ENCODE measurements at regions not wholly inside any gene's neighbourhood (a gene's known extent, or its start where the extent isn't known, plus 50 kb on each side); places are given as distances from the start of the nearest gene placed in this dataset.
A peak's percentile ranks its signal among the peaks of the same experiment; 100 is the strongest.
"Not testable (repeated sequence)": the region's sequence is repeated elsewhere in the genome, so short reads cannot be mapped to it uniquely, and the experiment has no call there.

- no peak for DNase-seq
Observed at GRCh38 chr4:107562316-107562715, 157.7 kb downstream of the PAPSS1 start.

- no peak for DNase-seq
Observed at GRCh38 chr4:107561481-107561880, 158.6 kb downstream of the PAPSS1 start.

DNA sequence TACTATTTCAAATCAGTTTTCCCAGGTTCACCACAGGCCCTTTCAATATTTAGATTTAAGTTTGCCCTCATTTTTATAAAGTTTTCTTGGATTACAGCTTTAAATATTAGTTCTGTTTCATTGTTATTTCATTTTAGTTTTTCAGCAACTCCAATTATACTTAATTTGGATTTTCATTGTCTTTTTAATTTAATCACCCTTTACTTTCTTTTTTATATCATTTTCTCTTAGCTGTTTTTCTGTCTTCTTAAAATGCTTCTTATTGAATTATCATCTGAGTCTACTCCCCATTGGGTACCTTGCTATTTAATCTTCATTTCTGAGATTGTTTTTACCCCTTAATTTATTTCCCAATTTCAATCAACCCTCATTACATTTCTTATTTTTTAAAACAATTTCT lies 160.4 kb downstream of the PAPSS1 start:
- DNase-seq = no peak

GRCh38 chr4:107552306-107552705 lies 167.7 kb downstream of the PAPSS1 start:
- no peak for DNase-seq

- no peak for DNase-seq
Observed at GRCh38 chr4:107548211-107548905, 171.7 kb downstream of the PAPSS1 start.

- peak in 1 of 3 donors; percentile 3 for DNase-seq
Observed at GRCh38 chr4:107546638-107547037, 173.4 kb downstream of the PAPSS1 start.

GRCh38 chr4:107541511-107541910 lies 178.5 kb downstream of the PAPSS1 start:
- DNase-seq = no peak

- no peak for DNase-seq
Observed at GRCh38 chr4:107531927-107532326, 188.1 kb downstream of the PAPSS1 start.

DNA sequence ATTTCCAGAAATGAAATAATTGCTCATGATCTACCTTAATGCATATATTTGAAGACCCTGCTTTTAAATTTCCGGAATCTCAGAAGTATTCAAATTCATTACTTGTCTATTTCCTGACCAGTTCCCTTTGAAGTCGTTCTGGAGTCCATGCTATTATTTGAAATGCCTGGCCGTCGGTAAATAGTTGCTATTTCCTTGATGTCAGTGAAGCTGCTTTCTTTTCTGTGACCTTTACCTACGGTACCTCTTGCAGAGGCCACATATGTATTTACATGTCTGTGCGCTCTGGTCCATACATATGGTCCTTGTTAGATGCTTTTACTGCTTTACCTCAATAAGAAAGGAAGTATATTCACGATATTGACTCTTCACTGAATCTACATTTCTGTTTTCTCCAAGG lies 199.7 kb downstream of the PAPSS1 start:
- no peak for DNase-seq

DNA sequence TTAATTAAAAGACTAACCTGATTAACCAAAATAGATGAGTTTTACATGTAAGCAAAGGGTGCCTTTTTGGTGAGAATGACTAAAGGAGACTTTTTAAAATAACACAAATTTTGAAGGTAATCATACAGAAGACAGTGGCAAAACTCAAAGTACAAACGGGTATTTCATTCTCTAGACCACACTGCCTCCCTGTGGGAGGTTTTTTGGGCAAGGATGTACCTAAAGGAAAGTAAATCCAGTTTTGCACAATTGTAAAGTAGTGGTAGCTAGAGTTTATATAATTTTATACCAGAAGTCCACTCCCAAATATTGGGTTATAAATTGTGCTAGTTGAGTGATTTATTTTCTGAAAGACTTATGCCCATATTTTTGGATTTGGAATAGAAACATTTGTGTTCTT lies 201.0 kb downstream of the PAPSS1 start:
- no peak for DNase-seq

- no peak for DNase-seq
Observed at GRCh38 chr4:107518076-107518475, 202.0 kb downstream of the PAPSS1 start.

- no peak for DNase-seq
Observed at GRCh38 chr4:107512549-107512948, 207.5 kb downstream of the PAPSS1 start.

DNA sequence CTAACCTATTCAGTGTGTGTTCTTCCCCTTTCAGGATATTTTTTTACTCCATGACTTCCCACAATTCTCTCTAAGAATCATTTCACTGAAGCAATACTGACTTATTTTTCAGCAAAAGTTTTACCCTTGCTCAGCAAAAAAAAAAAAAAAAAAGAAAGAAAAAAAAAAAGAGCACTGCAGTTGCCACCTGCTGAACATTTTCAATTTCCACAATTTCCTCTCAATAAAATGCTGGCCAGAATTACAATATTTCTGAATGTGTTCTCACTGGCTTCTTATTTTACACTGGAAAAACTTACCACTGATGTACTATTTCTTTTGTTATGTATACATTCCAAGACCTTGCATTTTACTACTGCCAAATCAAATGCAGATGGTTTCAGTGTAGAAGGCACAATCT lies 210.4 kb downstream of the PAPSS1 start:
- DNase-seq = no peak

GRCh38 chr4:107500551-107500950 lies 219.5 kb downstream of the PAPSS1 start:
- no peak for DNase-seq

- no peak for DNase-seq
Observed at GRCh38 chr4:107497054-107497453, 223.0 kb downstream of the PAPSS1 start.

GRCh38 chr4:107492566-107492965 lies 227.5 kb downstream of the PAPSS1 start:
- no peak for DNase-seq

GRCh38 chr4:107490116-107490515 lies 229.9 kb downstream of the PAPSS1 start:
- no peak for DNase-seq

DNA sequence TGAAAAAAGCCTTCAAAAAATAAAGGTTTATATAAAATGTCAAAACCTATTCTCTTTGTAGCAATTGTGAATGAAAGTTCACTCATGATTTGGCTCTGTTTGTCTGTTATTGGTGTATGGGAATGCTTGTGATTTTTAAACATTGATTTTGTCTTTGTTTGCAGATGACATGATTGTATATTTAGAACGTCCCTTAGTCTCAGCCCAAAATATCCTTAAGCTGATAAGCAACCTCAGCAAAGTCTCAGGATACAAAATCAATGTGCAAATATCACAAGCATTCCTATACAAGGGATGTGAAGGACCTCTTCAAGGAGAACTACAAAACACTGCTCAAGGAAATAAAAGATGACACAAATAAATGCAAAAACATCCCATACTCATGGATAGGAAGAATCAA lies 236.4 kb downstream of the PAPSS1 start:
- not testable (repeated sequence) for DNase-seq

DNA sequence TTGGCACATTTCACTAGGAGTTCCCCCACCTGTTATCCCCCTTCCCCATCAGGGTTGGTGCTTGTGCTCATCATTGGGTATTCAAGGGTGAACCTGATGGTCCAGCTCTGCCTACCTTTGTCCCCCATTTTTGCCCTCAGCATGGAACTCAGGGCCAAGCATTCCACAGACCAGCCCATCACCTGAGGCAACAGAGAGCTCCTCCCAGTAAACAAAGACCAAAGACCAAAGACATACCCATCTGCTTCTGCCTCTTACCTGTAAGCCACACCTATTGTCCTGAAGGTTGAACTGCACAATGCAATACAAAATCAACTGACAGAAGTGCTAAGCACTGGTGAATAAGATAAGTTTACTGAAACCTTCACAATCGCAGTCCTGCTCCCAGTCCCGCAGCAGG lies 237.5 kb downstream of the PAPSS1 start:
- DNase-seq = no peak

GRCh38 chr4:107478327-107478980 lies 241.6 kb downstream of the PAPSS1 start:
- DNase-seq = no peak

DNA sequence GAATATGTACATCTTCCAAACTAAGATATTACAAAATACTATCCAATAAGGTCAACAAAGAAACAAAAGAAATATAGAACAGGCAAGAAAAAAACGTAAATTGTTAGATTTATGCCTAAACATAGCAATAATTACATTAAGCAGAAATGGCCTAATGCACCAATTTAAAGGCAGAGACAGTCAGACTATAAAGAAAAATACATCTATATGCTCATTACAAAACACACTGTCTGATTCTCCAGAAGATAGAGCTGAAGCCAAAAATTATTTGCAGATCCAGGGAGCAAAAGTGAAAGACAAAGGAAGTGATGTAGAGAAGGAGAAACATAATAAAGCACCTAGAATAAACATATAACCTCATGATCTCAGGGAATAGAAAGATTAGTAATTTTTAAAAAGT lies 246.9 kb downstream of the PAPSS1 start:
- DNase-seq = no peak

DNA sequence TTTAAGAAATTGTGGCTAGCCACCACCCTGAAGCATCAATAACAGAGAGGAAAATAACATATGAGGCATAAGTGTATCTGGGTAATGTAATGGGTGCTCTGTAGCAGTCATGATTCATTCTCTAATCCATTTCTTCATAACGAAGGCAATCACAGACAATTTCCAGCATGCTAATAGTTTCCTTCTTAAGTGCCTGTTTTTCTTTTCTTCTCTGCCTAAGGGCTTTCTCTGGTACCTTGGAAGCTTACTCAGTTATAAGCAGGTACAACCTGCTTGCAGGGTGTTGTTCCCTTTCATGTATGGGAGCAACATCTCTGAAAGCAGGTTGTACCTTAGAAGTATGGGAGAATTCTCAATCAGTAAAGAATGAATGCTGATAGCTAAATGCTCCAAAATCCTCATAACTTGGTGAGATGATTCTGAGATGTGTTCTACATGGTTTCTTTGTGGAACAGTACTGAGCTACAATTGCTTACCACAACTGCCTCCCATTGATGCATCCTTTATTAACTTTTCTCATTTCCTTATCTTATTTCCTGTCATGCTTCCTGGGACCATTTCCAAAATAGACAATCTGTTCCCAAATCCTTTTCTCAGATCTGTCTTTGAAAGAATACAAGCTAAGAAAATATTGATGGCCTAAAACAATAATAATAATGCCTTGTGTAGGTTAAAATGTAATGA lies 247.6 kb downstream of the PAPSS1 start:
- DNase-seq = no peak

DNA sequence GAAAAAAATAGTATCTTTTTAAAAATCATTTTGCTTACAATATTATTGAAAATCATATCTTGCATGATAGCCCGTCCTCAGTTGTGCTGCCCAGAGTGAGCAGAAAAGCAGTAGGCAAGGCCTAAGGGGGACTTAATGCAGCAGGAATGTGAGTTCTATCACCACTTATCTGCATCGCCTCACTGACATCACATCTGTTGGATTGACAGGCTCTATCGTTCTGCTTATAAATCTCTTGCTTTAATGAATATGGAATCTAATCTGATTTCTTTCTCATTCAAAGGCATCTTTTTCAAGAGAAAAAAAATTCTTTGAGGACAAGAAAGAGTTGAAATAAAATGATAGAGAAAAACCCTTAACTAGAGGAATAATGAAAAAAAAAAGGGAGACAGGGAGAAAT lies 249.9 kb downstream of the PAPSS1 start:
- no peak for DNase-seq

GRCh38 chr4:107468812-107469211 lies 251.2 kb downstream of the PAPSS1 start:
- no peak for DNase-seq

Measured in suppressor macrophage treated with lipopolysaccharide for 1 hour (primary cell).